IPS DF 19.7 (cell line): ENCODE measurements at regions not wholly inside any gene's neighbourhood (a gene's known extent, or its start where the extent isn't known, plus 50 kb on each side); places are given as distances from the start of the nearest gene placed in this dataset.
A peak's percentile ranks its signal among the peaks of the same experiment; 100 is the strongest.

Experiments
- DNase-seq: peaks from one replicate; pipeline ENCODE4 v3.0.0-alpha.2; 2013; ENCODE audit warnings: low read depth, low spot score

- no peak for DNase-seq
Observed at GRCh38 chr2:122859260-122859659, 1103.8 kb downstream of the TSN start.

DNA sequence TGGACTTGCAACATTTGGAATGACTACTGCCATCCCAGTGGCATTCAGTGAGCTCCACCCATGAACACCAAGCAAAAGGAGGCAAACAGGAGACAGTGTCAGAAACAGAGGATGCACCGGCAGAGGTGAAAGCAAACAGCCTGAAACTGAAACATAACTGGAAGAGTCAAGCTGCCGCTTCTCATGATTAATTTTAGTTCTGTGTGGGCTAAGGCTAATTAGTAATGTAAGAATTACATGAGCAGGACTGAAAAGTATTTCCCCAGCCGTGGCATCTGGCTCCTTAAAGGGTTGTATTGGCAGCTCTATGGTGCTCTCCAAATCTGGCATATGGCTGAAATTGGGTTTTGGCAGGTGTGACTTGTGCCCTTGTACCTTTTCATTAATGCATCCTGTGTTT is 1108.1 kb downstream of the TSN start:
- no peak for DNase-seq

GRCh38 chr2:122864728-122865127 is 1109.3 kb downstream of the TSN start:
- DNase-seq = no peak

- DNase-seq = no peak
Observed at GRCh38 chr2:122866095-122866494, 1110.6 kb downstream of the TSN start.

GRCh38 chr2:122867941-122868340 is 1112.5 kb downstream of the TSN start:
- DNase-seq = no peak

- no peak for DNase-seq
Observed at GRCh38 chr2:122868646-122869275, 1113.3 kb downstream of the TSN start.

DNA sequence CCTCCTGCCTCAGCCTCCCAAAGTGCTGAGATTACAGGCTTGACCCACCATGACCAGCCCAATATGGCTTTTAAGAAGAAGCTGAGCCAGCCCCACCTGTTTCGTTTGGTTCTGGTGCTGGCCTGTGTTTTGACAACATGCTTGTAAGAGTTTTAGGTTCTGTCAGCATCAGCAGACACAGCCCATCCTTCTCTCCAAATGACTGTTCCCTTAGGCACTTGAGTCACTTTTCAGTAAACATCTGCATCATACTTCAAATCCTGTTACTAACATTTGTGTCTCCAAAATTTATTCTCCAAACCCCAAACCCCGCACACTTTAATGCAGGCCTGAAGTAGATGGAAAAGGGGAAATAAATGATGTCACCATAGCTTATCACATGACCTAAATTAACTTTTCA is 1118.5 kb downstream of the TSN start:
- no peak for DNase-seq

DNA sequence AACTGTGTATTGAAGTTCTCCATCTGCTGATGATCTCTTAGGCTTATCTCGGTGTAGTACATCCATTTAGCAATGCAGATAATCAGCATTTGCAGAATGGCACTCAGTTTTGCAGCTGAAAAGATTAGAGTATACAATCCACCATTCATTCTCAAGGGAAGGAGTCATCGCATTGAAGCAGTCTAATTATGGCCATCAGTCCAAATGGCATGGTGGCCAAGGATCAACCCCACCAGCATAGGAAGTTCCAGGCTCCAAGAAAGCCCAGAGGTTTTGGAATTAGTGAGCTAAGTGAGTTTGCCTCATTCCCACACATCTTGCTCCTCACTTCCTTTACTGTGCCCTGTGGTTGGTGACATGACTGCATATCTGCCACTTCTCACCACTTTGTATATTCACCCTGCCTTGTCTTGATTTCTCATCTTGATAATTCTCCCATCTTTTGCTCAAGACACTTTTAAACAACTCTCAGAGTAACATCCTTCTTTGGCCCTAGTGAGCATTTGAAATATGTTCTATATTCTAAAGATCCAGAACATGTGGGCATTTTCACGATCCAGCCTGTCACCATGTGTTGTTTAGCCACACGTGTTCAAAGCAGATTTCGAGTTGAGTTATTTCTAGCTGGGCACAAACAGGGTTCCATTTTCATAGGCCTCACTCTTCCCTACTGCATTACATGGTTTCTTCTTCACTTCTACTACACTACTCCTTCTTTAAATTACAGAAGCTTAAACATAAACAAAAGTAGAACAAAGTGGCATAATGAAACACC is 1119.8 kb downstream of the TSN start:
- DNase-seq = no peak

DNA sequence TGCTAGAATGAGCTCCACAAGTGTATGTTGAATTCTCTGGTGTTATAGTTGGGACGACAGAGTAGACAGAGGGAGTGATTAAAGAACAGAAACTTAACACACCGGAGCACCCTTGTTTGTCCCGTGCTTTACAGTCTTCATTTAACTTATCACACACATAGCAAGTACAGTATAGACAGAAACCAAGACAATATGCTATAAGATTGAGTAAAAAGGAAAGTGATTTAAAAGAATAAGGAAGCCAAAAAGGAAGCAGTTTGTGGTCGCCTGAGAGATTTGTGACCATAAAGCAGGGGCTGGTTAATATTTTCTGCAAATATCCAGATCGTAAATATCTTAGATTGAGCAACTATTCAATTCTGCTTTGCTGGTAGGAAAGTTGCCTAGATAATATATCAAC is 1128.4 kb downstream of the TSN start:
- no peak for DNase-seq

DNA sequence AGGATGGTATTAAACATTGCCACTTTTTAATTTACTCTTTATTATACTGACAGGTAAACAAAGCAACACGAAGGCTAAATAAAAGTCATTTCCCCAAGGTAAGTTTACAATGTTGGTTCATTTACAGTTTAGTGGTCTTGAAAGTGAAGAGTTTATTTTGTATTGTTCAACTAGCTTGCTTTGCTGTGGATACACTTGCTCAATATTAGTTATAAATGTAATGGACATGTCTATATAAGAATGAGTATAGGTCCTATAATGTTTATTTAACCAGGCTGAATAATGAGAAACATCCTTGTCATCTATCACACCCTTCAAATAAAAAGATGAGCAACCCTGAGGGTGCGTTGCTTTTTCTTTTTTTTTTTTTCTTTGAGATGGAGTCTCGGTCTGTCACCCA is 1129.4 kb downstream of the TSN start:
- DNase-seq = no peak

GRCh38 chr2:122885436-122885835 is 1130.0 kb downstream of the TSN start:
- DNase-seq = no peak

- DNase-seq = peak; percentile 2
Observed at GRCh38 chr2:122886479-122887145, 1131.2 kb downstream of the TSN start.

DNA sequence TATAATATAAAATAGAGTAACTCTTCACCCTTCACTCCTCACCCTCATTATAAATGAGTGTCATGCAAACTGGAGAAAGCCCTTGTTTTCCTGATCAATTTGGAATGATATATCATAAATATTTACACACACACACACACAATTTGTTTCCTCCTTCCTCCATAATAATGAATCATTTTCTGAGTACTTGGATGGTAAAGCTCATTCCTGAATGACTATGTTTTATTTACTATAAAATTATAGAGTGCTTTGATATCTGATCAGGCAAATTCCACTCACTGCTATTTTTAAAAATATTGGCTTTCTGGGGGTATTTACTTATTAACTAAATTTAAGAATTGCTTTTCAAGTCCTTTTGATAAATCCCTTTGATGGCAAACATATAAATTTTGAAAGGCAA is 1125.5 kb upstream of the CNTNAP5 start:
- DNase-seq = no peak

DNA sequence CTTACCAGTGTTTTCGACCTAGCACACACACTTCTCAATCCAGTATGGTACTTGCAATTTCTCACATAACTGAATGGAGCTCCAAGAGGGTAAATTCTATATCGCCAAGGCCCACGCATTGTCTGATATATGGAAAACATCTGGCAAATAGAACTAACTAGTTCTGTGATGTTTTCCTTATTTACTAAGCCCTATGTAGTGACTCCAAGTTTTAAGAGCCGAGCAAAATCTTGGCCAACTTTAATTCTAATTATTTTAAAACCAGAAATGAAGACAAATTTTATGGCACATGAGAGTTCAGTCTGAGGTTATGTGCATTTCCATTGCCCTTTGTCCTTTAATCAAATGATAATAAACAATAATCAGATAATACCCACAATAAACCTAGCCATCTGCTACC is 1119.7 kb upstream of the CNTNAP5 start:
- no peak for DNase-seq

GRCh38 chr2:122908159-122908558 is 1116.9 kb upstream of the CNTNAP5 start:
- DNase-seq = no peak

GRCh38 chr2:122927197-122927596 is 1097.9 kb upstream of the CNTNAP5 start:
- peak; percentile 69 for DNase-seq

DNA sequence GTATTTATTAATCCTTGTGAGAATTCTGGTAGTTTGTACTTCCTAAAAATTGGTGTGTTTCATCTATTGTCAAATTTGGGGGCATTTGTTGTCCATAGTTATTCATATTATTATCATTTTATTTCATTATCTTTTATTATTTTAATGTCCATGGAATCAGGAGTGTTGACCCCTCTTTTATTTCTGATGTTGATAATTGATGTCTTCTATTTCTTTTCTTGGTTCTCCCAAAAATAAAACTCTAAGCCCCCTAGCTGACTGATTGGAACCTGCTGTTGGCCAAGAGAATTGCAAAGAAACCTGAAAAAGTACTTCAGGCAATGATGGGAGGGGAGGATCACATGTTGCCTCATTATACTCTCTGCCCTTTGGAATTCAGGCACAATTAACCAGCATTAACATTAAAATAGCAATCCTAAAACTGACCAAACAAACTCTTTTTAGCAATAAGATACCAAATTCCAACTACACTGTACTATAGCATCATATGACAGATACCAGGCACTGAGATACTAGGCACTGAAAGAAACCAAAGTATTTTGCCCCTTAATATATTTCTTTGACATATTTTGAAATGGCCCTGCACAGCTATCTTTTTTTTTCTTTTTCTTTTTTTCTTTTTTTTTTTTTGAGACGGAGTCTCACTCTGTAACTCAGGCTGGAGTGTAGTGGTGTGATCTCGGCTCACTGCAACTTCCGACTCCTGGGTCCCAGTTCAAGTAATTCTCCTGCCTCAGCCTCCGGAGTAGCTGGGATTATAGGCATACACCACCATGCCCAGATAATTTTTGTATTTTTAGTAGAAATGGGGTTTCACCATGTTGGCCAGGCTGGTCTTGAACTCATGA is 1097.2 kb upstream of the CNTNAP5 start:
- peak; percentile 56 for DNase-seq

DNA sequence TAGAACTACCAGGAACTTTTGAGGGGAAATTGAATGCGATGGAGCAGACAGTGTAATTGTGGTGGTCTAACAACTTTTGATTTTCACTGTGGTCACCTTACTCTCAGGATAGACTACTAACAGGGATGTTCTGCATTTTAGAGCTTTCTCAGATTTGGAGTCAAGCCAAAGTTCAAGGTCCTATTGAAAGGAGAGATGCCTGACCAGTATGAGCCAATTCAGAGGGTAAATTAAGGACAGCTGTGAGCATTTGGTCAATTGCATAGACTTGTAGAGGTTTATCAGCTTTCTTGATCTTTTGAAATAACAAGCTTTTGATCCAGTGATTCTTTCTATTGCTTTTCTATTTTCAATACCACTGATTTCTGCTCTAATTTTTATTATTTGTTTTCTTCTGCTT is 1095.7 kb upstream of the CNTNAP5 start:
- no peak for DNase-seq

DNA sequence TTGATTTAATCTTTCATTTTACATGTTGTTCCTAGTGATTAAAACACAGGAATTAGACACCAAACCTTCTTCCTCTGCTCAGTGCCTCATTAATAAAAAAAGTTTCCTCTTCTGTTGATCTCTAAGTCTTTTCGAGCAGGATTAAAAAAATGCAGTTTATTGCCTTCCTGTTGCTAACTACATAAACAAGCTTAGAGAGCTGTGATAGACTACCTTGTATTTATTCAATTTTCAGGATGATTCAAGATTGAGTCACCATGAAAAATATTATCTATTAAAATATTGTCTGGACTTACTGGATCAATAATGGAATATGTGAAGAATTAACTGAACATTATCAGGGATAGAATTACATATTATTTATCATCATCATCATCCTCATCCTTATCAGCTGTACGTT is 1089.6 kb upstream of the CNTNAP5 start:
- DNase-seq = no peak

DNA sequence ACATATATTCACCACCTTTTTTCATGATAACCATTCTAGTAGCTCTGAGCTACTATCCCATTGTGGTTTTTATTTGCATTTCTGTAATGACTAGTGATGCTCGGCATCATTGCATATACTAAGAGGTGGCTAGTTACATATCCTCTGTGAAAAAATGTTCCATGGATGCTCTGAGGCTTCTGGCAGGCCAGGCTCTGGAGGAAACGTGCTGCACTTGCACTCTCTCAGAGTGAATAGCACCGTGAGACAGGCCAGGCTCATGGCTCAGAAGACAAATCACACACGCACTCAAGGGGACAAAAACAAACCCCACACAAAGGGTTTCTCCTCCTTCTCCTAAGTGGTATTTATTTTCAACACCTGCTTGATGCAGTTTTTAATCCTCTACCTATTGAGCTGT is 1085.3 kb upstream of the CNTNAP5 start:
- DNase-seq = no peak

GRCh38 chr2:122949523-122949922 is 1075.6 kb upstream of the CNTNAP5 start:
- DNase-seq = no peak

GRCh38 chr2:122955776-122956175 is 1069.3 kb upstream of the CNTNAP5 start:
- DNase-seq = no peak
